ENCODE measurements at regions not wholly inside any gene's neighbourhood (a gene's known extent, or its start where the extent isn't known, plus 50 kb on each side); places are given as distances from the start of the nearest gene placed in this dataset.
"Not testable (repeated sequence)": the region's sequence is repeated elsewhere in the genome, so short reads cannot be mapped to it uniquely, and the experiment has no call there.

DNA sequence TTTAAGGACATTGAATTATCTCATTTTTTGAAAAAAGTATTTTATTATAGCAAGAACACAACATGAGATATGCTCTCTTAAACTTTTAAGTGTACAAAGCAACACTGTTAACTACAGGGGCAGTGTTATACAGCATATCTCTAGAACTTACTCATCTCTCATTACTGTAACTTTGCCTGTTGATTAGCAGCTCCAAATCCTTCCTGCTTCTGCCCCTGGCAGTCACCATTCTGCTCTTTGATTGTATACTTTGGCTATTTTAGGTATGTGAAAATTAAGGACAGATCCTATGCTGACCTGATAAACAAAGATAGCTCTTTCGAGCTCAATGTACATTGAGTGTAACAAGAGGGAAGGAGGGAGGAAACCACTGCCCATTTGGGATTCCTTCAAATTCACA lies 1349.8 kb upstream of the GJE1 start:
- no peak for DNase-seq

DNA sequence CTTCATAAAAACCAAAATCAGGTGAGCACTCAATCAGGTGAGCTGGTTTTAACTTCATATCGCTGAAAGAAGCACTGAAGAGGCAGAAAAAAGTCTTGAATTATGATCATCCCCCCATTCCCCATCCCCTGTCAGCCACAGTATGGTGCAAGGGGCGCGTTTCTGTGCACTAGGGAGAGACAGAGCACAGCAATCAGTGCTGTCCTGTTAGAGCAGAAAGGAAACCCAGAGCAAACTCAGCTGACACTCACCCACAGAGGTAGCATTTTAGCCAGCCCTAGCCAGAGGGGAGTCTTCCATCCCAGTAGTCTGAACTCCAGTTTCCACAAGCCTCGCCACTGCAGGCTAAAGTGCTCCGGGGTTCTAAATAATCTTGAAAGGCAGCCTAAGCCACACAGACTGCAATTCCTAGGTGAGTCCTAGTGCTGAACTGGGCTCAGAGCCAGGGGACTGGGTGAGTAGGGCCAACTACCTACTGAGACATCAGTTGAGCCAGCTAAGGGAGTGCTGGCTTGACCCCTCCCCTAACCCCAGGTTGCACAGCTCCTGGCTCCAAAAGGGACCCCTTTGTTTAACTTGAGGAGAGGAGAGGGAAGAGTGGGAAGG lies 1352.6 kb upstream of the GJE1 start:
- DNase-seq, result no peak

DNA sequence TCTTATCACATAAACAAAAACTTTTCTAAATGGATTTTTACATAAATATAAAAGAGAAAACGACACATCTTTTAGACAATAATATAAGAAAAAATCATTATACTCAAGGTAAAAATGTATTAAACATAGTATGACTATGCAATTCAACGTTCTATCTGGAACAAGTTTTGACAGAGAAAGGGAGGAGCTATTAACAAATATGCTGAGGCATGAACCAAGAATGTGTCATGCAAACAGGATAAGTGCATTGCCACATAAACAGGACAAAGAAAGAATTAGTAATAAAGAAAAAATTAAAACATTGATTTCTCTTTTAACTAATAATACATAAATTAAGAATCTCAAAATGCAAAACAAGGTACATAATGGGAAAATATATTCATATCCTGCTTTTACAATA lies 1353.4 kb upstream of the GJE1 start:
- no peak for DNase-seq

DNA sequence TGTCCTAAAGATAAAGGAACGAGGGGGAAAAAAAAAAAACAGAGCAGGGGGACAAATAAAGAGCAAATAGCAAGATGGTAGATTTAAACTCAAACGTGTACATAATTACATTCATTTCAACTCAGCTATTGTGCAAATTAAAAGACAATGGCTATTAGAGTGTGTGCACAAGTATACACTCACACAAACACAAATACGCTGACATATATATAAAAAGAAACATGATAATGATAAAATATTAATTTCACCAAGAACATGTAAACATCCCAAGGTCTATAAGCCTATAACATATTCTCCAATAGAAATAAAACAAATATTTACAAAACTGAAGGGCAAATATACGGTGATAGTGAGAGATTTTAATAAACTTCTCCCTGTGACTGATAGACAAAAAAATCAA lies 1354.9 kb upstream of the GJE1 start:
- no peak for DNase-seq

DNA sequence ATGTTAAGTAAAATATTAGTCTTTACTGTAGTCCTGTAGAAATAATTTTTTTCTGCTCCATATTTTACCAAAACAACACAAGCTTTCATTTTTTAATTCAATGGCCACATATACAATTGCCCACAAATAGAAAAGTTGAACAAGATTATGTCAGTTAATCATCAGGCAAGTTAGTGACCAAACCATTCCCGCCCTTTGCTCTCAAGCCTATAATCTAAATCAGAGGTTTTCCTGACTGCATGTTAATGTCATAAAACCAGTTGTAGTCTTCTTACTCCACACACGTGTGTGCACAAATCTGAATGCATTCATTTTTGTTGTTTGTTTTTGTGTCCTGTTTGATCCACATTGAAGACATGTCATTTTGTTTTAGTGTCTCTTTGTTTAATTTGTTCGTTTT lies 1357.7 kb upstream of the GJE1 start:
- DNase-seq, result no peak

DNA sequence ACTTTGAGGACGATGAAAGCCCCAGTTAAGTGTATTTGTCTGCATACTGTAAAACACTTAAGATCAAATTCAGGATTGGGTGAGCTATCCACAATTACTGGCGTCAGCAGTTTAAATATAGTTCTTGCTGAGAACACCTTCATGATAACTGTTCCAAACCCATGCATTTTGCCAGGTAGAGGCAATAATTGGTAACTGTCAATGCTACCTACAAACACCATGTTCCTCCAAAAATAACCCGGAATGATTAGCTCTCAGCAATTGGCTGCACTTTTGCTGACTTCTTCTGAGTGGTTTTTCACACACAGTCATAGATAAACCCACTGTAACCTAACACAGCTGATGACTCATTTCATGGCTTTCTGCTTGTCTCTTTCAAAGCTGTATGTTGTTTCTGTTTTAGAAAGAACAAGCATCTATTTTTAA lies 1358.6 kb upstream of the GJE1 start:
- DNase-seq, result no peak

DNA sequence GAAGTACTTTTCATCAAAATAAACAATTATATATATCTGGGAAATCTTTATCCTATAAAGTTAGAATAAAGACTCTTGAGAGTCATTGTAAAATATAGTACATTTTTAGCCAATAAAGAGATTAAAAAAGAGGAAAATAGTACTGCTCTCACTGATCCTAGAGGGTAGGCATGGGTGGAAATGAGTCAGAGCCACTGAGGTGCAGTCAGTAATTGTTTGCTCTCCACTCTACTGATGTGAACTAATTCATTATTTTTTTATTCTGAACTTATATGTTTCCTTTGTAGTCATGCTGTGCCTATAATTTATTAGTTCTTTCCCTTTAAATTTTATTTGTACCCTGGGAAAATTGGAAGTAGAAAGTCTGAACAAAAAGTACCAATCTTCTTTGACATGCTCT lies 1359.4 kb upstream of the GJE1 start:
- DNase-seq, result no peak

DNA sequence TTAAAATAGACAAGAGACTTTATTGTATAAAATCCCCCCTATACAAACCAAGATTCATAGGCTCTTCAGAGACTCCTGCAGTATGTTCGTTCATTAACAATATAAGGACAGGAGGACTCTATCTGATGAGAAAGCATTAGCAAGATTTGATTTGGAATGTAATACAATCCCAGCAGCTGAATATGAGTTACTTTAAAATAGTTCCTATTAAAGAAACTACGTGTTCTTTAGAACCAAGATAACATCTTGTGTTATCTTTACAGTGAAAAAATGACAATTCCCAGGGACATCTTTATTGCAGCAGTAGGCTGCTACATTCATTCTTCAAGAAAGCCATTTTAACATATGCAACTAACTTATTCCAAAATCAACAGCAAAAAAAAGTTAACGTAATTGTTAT lies 1360.1 kb upstream of the GJE1 start:
- no peak for DNase-seq

DNA sequence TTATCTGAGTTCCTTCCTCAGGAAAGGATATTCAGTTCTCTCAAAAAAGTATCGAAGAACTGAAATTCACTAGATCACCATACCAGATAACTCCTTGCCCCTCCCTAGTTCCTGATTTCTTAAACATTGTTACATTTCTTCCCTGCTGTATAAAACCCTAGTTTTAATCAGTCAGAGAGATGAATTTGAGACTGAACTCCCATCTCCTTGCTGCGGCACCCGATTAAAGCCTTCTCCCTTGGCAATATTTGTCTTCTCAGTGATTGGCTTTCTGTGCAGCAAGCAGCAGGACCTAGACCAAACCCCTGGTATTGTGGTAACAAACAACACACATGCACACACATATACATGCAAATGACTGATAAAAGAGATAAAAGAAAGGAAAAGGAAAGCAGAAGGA lies 1364.6 kb upstream of the GJE1 start:
- no peak for DNase-seq

DNA sequence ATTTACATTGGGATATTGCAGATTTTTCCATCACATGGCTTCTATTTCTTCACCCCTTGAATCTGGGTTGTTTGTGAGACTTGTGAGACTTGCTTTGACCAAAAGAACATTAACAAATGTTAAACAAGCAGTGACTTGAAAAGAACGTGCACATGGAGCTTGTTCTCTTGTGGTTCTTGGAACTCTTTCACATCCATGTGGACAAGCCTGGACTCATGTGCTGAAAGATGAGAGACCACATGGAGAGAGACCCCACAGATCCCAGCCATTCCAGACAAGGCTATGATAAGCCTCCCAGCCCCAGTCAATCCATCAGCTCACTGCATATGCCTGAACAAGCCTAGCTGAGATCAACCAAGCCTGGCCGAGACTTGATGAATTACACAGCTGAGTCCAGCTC lies 1365.7 kb upstream of the GJE1 start:
- no peak for DNase-seq

DNA sequence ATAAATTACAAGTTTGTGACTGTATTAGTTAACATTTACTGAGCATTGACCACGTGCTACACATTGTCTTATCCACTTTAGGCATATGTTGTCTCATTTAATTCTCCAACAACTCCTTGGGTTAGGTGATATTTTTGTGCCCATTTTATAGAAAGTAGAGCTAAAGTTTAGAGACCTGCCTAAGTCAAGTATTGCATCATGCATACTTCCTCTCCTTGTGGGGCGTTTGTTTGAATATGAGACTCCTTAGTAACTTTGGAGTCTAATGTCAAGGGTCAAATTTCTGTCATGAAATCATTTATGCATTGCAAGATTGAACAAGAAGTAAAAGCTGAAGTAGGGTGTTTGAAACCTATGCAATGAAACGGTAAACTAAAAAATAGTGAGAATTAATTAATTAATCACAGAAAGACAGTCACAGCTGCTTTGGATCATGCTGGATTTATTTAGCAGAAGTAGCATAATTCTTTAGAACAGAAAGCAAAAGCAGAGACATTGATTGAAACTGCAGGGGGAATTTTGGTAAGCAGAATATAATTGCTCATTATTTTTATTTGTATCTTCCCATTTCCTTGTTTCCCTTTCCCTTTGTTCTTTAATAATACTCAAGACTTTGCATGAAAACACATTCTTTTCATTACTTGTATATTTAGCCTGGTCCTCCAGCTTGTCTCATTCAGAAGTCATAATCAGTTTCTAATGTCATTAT lies 1374.4 kb upstream of the GJE1 start:
- DNase-seq, result no peak

DNA sequence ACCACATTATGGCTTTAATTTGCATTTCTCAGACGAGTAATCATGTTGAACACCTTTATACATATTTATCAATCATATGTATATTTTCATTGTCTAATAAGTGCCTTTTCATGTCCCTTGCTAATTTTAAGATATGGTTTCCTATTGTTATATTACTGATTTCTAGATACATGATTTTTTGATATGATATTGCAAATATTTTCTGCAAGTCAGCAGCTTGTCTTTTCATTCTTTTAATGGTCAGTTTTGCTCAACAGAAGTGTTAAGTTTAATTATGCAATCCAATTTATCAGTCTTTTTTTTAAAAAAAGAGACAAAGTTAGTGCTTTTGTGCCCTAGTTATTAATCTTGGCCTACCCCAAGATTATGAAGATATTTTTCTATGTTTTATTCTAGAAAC lies 1377.8 kb upstream of the CITED2 start:
- no peak for DNase-seq

DNA sequence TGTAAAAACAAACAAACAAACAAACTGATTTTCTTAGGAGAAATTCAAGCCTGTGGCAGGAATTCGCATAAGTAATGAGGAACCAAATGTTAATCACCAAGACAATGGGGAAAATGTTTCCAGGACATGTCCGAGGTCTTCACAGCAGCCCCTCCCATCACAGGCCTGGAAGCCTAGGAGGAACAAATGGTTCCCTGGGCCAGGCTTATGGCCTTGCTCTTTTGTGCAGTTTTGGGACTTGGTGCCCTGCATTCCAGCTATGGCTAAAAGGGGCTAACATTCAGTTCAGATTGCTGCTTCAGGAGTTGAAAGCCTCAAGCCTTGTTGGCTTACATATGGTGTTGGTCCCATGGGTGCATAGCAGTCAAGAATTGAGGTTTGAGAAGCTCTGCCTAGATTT lies 1372.7 kb upstream of the CITED2 start:
- DNase-seq, result no peak

DNA sequence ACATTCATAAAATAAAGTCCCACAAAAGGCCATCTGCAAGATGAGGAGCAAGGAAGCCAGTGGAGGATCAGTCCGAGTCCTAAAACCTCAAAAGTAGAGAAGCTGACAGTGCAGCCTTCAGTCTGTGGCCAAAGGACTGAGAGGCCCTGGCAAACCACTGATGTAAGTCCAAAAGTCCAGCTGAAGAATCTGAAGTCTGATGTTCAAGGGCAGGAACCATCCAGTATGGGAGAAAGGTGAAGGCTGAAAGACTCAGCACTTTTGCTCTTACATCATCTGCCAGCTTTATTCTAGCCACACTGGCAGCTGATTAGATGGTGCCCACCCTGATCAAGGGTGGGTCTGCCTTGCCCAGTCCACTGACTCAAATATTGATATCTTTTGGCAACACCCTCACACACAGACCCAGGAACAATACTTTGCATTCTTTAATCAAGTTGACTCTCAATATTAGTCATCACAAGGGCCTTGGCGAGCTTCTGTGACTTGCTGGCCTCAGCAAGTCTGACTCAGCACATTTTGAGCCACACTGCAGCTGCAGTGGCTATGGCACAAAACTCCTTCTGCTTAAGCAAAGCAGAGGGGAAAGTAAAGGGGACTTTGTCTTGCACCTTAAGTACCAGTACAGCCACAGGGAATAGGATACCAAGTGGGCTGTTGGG lies 1370.3 kb upstream of the CITED2 start:
- no peak for DNase-seq

DNA sequence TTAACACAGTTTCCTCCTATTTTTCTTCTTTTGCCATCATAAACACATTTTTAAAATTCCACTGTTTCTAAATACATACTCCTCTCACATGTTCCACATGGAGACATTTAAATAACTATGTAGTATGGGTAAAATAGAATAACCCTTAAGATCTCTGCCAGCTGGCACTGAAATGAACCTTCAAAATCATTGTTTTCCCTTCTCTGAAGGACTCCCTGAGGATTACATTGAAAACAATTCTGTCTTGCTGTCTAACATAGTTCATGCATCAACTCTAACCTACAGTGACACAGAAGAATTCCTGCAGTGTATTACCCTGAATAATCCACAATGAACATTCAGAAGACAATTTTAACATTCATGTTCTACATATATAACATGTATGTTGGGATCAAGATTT lies 1361.8 kb upstream of the CITED2 start:
- DNase-seq, result no peak

DNA sequence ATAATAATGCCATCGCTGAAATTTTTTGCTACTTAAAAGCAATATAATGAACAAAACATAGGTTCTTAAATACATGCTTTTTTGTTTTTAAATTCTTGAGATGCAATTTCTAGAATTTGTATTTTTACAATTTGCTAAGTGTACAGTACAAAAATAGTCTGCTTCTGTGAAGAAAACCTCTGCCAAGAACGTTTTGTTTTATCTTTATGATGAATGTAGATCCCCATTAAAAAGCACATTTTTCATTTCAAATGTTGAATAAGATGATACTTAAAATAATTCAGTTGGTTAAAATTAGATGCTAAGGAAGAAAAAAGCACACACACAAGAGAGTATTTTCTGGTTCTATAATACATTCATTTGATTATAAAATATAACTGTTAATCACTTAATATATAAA lies 1358.5 kb upstream of the CITED2 start:
- no peak for DNase-seq

DNA sequence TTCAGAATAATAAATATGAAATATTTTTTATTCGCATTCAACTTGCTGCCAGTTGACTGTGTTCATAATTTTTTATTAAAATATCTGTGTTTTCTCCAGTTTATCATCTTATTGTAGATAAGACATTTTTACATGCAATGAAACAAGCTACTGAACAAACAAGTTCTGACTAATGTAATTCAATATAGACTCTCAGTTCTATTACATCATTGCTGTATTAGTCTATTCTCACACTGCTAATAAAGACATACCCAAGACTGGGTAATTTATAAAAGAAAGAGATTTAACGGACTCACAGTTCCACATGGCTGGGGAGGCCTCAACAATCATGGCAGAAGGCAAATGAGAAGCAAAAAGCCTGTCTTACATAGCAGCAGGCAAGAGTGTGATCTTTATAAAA lies 1357.7 kb upstream of the CITED2 start:
- DNase-seq, result no peak

DNA sequence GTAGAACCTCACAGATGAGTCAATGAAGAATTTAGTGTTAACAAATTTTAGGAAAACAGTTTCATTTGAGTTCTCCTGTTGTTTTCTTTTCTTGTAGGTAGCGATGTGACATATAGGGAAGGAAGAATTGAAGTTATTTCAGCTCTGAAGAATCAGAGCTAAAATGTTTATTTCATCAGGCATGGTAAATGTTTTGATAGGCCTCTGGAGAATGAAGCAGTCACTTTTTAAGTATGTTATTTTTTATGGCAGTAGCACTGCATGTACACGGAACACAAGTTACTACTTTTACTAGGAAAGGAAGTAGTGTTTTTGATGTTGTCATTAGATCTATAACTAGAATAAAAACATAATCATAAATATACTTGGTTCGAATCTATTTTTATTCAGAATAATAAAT lies 1357.3 kb upstream of the CITED2 start:
- DNase-seq, result no peak

DNA sequence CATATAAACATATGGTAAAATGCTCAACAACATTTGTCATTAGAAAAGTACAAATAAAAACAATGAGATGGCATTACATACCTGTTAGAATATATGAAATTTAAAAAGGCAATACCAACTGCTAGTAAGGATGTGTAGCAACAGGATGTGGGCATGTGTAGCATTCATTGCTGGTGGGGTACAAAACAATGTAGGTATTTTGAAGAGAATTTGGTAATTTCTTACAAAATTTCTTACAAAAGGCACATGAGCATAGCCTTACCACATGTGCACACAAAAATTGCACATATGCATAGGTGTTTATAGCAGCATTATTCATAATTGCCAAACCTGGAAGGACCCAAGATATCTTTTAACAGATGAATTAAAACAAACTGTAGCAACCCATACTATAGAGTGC lies 1355.1 kb upstream of the CITED2 start:
- no peak for DNase-seq

DNA sequence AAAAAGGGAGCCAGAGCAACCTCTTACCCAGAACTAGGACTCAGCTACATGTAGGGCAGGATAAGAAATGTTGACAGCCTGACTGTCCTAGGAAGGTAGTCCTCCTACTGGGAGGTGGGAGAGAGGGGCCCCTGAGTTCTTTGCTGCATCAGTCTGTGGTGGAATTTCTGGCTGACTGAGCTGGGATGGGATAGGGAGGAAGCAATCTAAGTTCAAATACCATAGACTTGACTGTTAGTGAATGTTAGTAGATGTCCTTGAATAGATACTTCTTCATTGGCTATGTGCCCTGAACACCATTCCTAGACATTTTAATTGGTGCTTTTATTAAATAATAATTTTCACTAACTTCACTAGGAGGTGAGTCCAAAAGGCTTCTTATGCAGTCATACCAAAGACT lies 1343.6 kb upstream of the CITED2 start:
- DNase-seq, result no peak

DNA sequence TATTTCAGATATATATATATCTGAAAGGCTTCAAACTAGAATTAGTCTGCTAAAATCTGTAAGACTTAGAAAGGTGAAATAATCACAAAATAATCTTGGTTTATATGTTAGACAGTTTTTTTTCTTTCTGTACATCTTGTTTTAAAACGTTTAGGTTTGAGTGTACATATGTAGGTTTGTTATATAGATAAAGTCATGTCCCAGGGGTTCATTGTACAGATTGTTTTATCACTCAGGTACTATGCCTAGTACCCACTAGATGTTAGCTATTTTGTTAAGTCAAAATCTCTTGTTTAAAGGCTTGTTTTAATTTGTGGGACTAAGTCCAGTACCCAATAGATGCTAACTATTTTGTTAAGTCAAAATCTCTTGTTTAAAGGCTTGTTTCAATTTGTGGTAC lies 1339.0 kb upstream of the CITED2 start:
- DNase-seq, result no peak

DNA sequence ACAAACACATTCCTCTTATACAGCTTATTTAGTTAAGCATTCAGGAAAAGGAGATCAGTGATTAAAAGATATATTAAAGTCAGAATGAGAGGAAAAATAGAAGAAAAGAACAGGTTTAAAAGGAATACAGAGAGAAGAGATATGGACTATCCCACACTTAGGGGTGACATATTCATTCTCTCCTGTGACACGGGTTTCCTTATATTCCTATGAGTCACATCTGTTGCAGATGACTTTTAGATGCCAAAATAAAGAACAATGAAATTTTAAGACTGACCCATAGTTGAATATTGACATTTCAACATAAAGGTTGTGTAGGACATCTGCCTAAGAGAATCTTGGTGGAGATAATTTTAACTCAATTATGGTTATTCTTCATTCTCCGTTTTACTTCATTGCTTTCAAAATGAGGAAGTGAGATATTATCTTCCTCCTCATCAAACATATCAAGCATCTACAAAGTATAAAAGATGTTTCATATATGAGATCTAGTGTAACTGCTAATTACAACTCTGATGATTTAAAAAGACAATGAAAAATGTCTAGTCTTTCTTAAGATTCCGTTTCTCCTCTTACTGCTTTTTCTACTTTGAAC lies 1336.7 kb upstream of the CITED2 start:
- DNase-seq, result no peak

DNA sequence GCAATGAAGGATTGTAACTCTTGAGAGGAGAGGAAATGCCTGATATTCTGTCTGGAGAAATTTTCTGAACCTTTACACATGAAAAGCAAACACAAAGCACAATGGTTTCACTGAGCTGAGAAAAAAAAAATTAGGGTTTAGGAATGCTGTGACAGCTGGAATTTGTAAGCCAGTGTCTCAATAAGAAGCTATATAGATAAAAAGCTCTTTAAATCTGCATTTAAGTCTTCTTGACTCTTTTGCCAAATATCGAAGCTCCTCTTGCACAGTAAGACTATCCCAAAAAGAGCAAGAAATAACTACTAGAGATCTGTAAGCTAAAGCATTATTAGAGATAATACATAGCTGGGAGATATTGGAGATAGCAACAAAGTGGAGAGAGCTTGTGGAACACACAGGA lies 1334.0 kb upstream of the CITED2 start:
- no peak for DNase-seq

DNA sequence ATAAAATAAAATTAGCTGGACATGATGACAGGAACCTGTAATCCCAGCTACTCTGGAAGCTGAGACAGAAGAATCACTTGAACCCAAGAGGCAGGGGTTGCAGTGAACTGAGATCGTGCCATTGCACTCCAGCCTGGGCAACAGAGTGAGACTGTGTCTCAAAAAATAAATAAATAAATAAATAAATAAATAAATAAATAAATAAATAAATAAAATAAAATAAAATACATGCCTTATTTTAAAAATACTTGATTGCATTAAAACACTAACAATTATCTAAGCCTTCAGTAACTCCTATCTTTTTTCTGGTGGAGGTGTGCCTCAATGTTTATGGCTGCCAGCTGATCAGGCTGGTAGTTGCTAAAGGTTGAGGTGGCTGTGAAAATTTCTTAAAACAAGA lies 1329.6 kb upstream of the CITED2 start:
- not testable (repeated sequence) for DNase-seq

All from DMS79 (cell line).